ENCODE measurements at regions not wholly inside any gene's neighbourhood (a gene's known extent, or its start where the extent isn't known, plus 50 kb on each side); places are given as distances from the start of the nearest gene placed in this dataset.

- Histone ChIP-seq H2AFZ (ENCODE audit: low read length) (no peak overlapping the region), H2BK120ac (replicated peaks; ENCODE audit: low read depth, low read length) (no peak overlapping the region), H3K4me2 (ENCODE audit: insufficient read depth in 1 of 2, low read depth in 2 of 2, low read length in 2 of 2) (no peak overlapping the region), H2BK12ac (ENCODE audit: low read depth, low read length) (no peak overlapping the region), H4K91ac (replicated peaks; ENCODE audit: insufficient read length, low read length) (no peak overlapping the region), H3K9me3 (ENCODE audit: insufficient read depth in 2 of 2, low read depth in 1 of 2, low read length in 1 of 2) (peaks cover 2 to 3% of the 10 kb centered on the region in 2 experiments; a peak in 1 of 4 replicates), H3K27ac (ENCODE audit: low read depth, low read length) (no peak overlapping the region), H2BK5ac (ENCODE audit: low read depth, low read length) (no peak overlapping the region), H3K23me2 (ENCODE audit: low read depth, low read length) (no peaks in the 10 kb centered on the region), H3K4me3 (ENCODE audit: extremely low read depth in 1 of 4, insufficient read depth in 2 of 4, low read depth in 3 of 4, low read length in 4 of 4) (no peak overlapping the region), H3K79me1 (ENCODE audit: low read depth, low read length) (no peaks in the 10 kb centered on the region), H2BK20ac (ENCODE audit: low read length) (no peak overlapping the region), H3K4me1 (replicated peaks in 1 of 4; ENCODE audit: control insufficient read depth in 3 of 4, insufficient read depth in 4 of 4, low read length in 3 of 4) (no peaks in the 10 kb centered on the region), H3K23ac (ENCODE audit: insufficient read length) (no peak overlapping the region), H3K27me3 (replicated peaks in 1 of 4; ENCODE audit: control insufficient read depth in 3 of 4, extremely low read depth in 1 of 4, insufficient read depth in 3 of 4, low read length in 3 of 4) (no peaks in the 10 kb centered on the region), H4K20me1 (replicated peaks in 1 of 2; ENCODE audit: control insufficient read depth in 1 of 2, insufficient read depth in 2 of 2, low read length in 2 of 2) (no peaks in the 10 kb centered on the region), H3K9ac (replicated peaks in 1 of 4; ENCODE audit: extremely low read depth in 1 of 4, low read depth in 3 of 4, low read length in 3 of 4) (no peak overlapping the region), H2AK5ac (ENCODE audit: low read depth, low read length) (no peak overlapping the region), H3K56ac (replicated peaks; ENCODE audit: insufficient read length, low read depth, low read length) (no peak overlapping the region), H3K4ac (replicated peaks; ENCODE audit: insufficient read length, low read depth, low read length) (no peak overlapping the region), H4K8ac (ENCODE audit: extremely low read depth, insufficient read depth, low read length) (no peak overlapping the region), H3K14ac (ENCODE audit: insufficient read length) (no peak overlapping the region), H3K79me2 (ENCODE audit: control insufficient read depth in 1 of 2, insufficient read depth in 2 of 2, low read length in 2 of 2) (no peaks in the 10 kb centered on the region), H4K5ac (ENCODE audit: insufficient read length, low read depth, low read length) (no peak overlapping the region), H3K36me3 (ENCODE audit: control insufficient read depth in 2 of 4, insufficient read depth in 4 of 4, low read length in 3 of 4) (no peaks in the 10 kb centered on the region; a peak in 1 of 8 replicates), H2BK15ac (ENCODE audit: low read length) (no peak overlapping the region), H3K18ac (ENCODE audit: extremely low read depth, low read length) (no peak overlapping the region)
- CTCF ChIA-PET (ENCODE audit: partially characterized antibody): interaction anchor here (1.4 to 1.6 kb wide), 2 partner anchors 20 to 61 kb away, joined by 3 to 4 read pairs; no protein-coding TSS in a partner anchor
- no peak for FAIRE-seq
- DNase-seq (ENCODE audit: low read depth in 1 of 2, low spot score in 2 of 2): no peak
- POLR2A ChIA-PET (ENCODE audit: partially characterized antibody): no interaction called here
- WGBS, 2 experiments (ENCODE audit: extremely low coverage in 1 of 2, insufficient coverage in 1 of 2, insufficient read length in 1 of 2, insufficient replicate concordance in 2 of 2, low coverage in 1 of 2, low lambda C conversion rate in 2 of 2, missing lambda C conversion rate in 1 of 2): 88% methylated on average over 6 of the region's 6 CpGs; no CpG with 5 or more reads in 1 of the 2 experiments
- TF ChIP-seq SP4 (IDR thresholded peaks at IDR 0.05; ENCODE audit: low read length) (no peak), TEAD4 (IDR thresholded peaks at IDR 0.05; ENCODE audit: low read depth, low read length) (no peak), NANOG (IDR thresholded peaks at IDR 0.05; ENCODE audit: insufficient read depth, low read depth, low read length, poor library complexity, severe bottlenecking) (no peak), SIX5 (IDR thresholded peaks at IDR 0.05; ENCODE audit: low read depth, low read length) (no peak), ASH2L (IDR thresholded peaks at IDR 0.05; ENCODE audit: low read length) (no peak), POLR2A (IDR thresholded peaks at IDR 0.05; ENCODE audit: control extremely low read depth in 1 of 2, low read depth in 2 of 2, low read length in 2 of 2) (no peak), SIN3A (conservative IDR thresholded peaks at IDR 0.05 in 1 of 2, IDR thresholded peaks at IDR 0.05 in 1 of 2; ENCODE audit: low read depth in 1 of 2, low read length in 2 of 2) (no peak), POLR2AphosphoS5 (IDR thresholded peaks at IDR 0.05; ENCODE audit: low read depth, low read length) (no peak), BCL11A (IDR thresholded peaks at IDR 0.05; ENCODE audit: low read depth in 2 of 2, low read length in 2 of 2) (no peak), HDAC6 (IDR thresholded peaks at IDR 0.05; ENCODE audit: low read depth, low read length) (no peak), RXRA (IDR thresholded peaks at IDR 0.05; ENCODE audit: insufficient read depth, low read depth, low read length) (no peak), ATF2 (IDR thresholded peaks at IDR 0.05; ENCODE audit: low read length) (no peak)
- TF ChIP-seq, protein P1, sequence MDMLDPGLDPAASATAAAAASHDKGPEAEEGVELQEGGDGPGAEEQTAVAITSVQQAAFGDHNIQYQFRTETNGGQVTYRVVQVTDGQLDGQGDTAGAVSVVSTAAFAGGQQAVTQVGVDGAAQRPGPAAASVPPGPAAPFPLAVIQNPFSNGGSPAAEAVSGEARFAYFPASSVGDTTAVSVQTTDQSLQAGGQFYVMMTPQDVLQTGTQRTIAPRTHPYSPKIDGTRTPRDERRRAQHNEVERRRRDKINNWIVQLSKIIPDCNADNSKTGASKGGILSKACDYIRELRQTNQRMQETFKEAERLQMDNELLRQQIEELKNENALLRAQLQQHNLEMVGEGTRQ (IDR thresholded peaks at IDR 0.05; ENCODE audit: low read length): no peak
These were observed 242.0 kb downstream of the PTGER3 start for GRCh38 chr1:70805641-70806040.
